Adipocyte (in vitro differentiated cells): ENCODE measurements at regions not wholly inside any gene's neighbourhood (a gene's known extent, or its start where the extent isn't known, plus 50 kb on each side); places are given as distances from the start of the nearest gene placed in this dataset.
"Not testable (repeated sequence)": the region's sequence is repeated elsewhere in the genome, so short reads cannot be mapped to it uniquely, and the experiment has no call there.

ENCODE experiments used
- DNase-seq: peaks from one replicate; pipeline ENCODE4 v3.0.0-alpha.2; 2015; ENCODE audit warnings: low read depth
- H3K27me3 ChIP-seq: replicated peaks from 2 replicates; pipeline ENCODE4 v1.7.0; 2013; ENCODE audit warnings: mild to moderate bottlenecking, low read length, moderate library complexity; ENCODE audit not compliant: control insufficient read depth, insufficient read depth
- H3K36me3 ChIP-seq: 2 replicates; pipeline ENCODE4 v1.7.0; 2013; ENCODE audit warnings: low read length, mild to moderate bottlenecking, moderate library complexity; ENCODE audit not compliant: control insufficient read depth, insufficient read depth, severe bottlenecking
- H3K4me1 ChIP-seq: 2 replicates; pipeline ENCODE4 v1.7.0; 2013; ENCODE audit warnings: mild to moderate bottlenecking, low read length, moderate library complexity; ENCODE audit not compliant: control insufficient read depth, insufficient read depth
- H3K4me3 ChIP-seq: 2 replicates; pipeline ENCODE4 v1.7.0; 2013; ENCODE audit warnings: mild to moderate bottlenecking, low read length, moderate library complexity
- H3K9ac ChIP-seq: 2 replicates; pipeline ENCODE4 v1.7.0; 2013; ENCODE audit warnings: mild to moderate bottlenecking, low read length, moderate library complexity
- H3K9me3 ChIP-seq: 2 replicates; pipeline ENCODE4 v1.7.0; 2013; ENCODE audit warnings: mild to moderate bottlenecking, low read length, moderate library complexity; ENCODE audit not compliant: control insufficient read depth

GRCh38 chr9:93893899-93894690, 61.1 kb downstream of the BARX1 start:
- Histone ChIP-seq H3K27me3 (no peaks in the 10 kb centered on the region), H3K9me3 (peaks cover 6% of the 10 kb centered on the region), H3K9ac (no peak overlapping the region), H3K4me3 (no peak overlapping the region), H3K4me1 (no peaks in the 10 kb centered on the region), H3K36me3 (no peaks in the 10 kb centered on the region)
- no peak for DNase-seq

- no peaks in the 10 kb centered on the region for H3K36me3 ChIP-seq
- H3K9me3 ChIP-seq: peaks cover 9% of the 10 kb centered on the region
- no peak overlapping the region for H3K9ac ChIP-seq
- no peak overlapping the region for H3K4me3 ChIP-seq
- no peaks in the 10 kb centered on the region for H3K4me1 ChIP-seq
- no peak for DNase-seq
- no peaks in the 10 kb centered on the region for H3K27me3 ChIP-seq
These were observed 62.0 kb downstream of the BARX1 start for GRCh38 chr9:93893194-93893593.

- H3K4me3 ChIP-seq: no peak overlapping the region
- no peaks in the 10 kb centered on the region for H3K36me3 ChIP-seq
- no peaks in the 10 kb centered on the region for H3K4me1 ChIP-seq
- H3K9ac ChIP-seq: no peak overlapping the region
- no peak for DNase-seq
- H3K27me3 ChIP-seq: no peaks in the 10 kb centered on the region
- peaks cover 9% of the 10 kb centered on the region for H3K9me3 ChIP-seq
These were observed 62.4 kb downstream of the BARX1 start for GRCh38 chr9:93892748-93893147.

- Histone ChIP-seq H3K4me3 (no peak overlapping the region), H3K36me3 (no peaks in the 10 kb centered on the region), H3K27me3 (no peaks in the 10 kb centered on the region), H3K4me1 (no peaks in the 10 kb centered on the region), H3K9me3 (peaks cover 9% of the 10 kb centered on the region), H3K9ac (no peak overlapping the region)
- no peak for DNase-seq
These were observed 63.4 kb downstream of the BARX1 start for GRCh38 chr9:93891549-93892310.

GRCh38 chr9:93891050-93891449, 64.1 kb downstream of the BARX1 start:
- no peak for DNase-seq
- Histone ChIP-seq H3K9me3 (peaks cover 9% of the 10 kb centered on the region), H3K4me3 (no peak overlapping the region), H3K27me3 (no peaks in the 10 kb centered on the region), H3K36me3 (no peaks in the 10 kb centered on the region), H3K4me1 (no peaks in the 10 kb centered on the region), H3K9ac (no peak overlapping the region)

- no peak for DNase-seq
- Histone ChIP-seq H3K36me3 (no peaks in the 10 kb centered on the region), H3K9me3 (peaks cover 9% of the 10 kb centered on the region), H3K9ac (no peak overlapping the region), H3K4me3 (no peak overlapping the region), H3K4me1 (no peaks in the 10 kb centered on the region), H3K27me3 (no peaks in the 10 kb centered on the region)
These were observed 64.7 kb downstream of the BARX1 start for GRCh38 chr9:93890436-93890935.

- H3K4me3 ChIP-seq: no peak overlapping the region
- H3K9me3 ChIP-seq: peaks cover 3% of the 10 kb centered on the region
- no peaks in the 10 kb centered on the region for H3K36me3 ChIP-seq
- no peak overlapping the region for H3K9ac ChIP-seq
- no peaks in the 10 kb centered on the region for H3K4me1 ChIP-seq
- no peak for DNase-seq
- H3K27me3 ChIP-seq: no peaks in the 10 kb centered on the region
These were observed 68.2 kb downstream of the BARX1 start for GRCh38 chr9:93886911-93887310.

GRCh38 chr9:93884808-93885207, 70.3 kb downstream of the BARX1 start:
- no peaks in the 10 kb centered on the region for H3K36me3 ChIP-seq
- H3K9ac ChIP-seq: no peak overlapping the region
- no peaks in the 10 kb centered on the region for H3K4me1 ChIP-seq
- H3K27me3 ChIP-seq: no peaks in the 10 kb centered on the region
- DNase-seq: no peak
- H3K4me3 ChIP-seq: no peak overlapping the region
- peaks cover 3% of the 10 kb centered on the region for H3K9me3 ChIP-seq

GRCh38 chr9:93879662-93880407, 75.3 kb downstream of the BARX1 start:
- peaks cover 21% of the 10 kb centered on the region for H3K9me3 ChIP-seq
- not testable (repeated sequence) for H3K36me3 ChIP-seq, H3K9ac ChIP-seq, H3K4me3 ChIP-seq, DNase-seq, H3K4me1 ChIP-seq, H3K27me3 ChIP-seq

- DNase-seq: no peak
- Histone ChIP-seq H3K9me3 (peaks cover 33% of the 10 kb centered on the region), H3K4me1 (no peaks in the 10 kb centered on the region), H3K9ac (no peak overlapping the region), H3K27me3 (no peaks in the 10 kb centered on the region), H3K36me3 (no peaks in the 10 kb centered on the region), H3K4me3 (no peak overlapping the region)
These were observed 79.8 kb downstream of the BARX1 start for GRCh38 chr9:93875330-93875729.

GRCh38 chr9:93874242-93874641, 80.9 kb downstream of the BARX1 start:
- H3K4me3 ChIP-seq: no peak overlapping the region
- H3K9me3 ChIP-seq: peaks cover 33% of the 10 kb centered on the region

More at GRCh38 chr9:93874242-93874641, 80.9 kb downstream of the BARX1 start:
- H3K9ac ChIP-seq: no peak overlapping the region
- H3K4me1 ChIP-seq: no peaks in the 10 kb centered on the region
- no peaks in the 10 kb centered on the region for H3K27me3 ChIP-seq
- DNase-seq: no peak
- H3K36me3 ChIP-seq: no peaks in the 10 kb centered on the region
